KOPT-K1 (cell line): ENCODE measurements at regions not wholly inside any gene's neighbourhood (a gene's known extent, or its start where the extent isn't known, plus 50 kb on each side); places are given as distances from the start of the nearest gene placed in this dataset.
"Not testable (repeated sequence)": the region's sequence is repeated elsewhere in the genome, so short reads cannot be mapped to it uniquely, and the experiment has no call there.

Experiments used
- H3K27ac ChIP-seq: fragments of 200-600 bp; sonication (generic); 2 replicates; pipeline ENCODE4 v1.5.1; 2016; ENCODE audit warnings: antibody characterized with exemption, mild to moderate bottlenecking, low read depth, low read length; ENCODE audit not compliant: poor library complexity, severe bottlenecking
- H3K36me3 ChIP-seq: fragments of 200-600 bp; sonication (generic); 2 replicates; pipeline ENCODE4 v1.5.1; 2017; ENCODE audit warnings: antibody characterized with exemption, mild to moderate bottlenecking, low read length, moderate library complexity; ENCODE audit not compliant: insufficient read depth
- H3K9me3 ChIP-seq: fragments of 200-600 bp; sonication (generic); 2 replicates; pipeline ENCODE4 v1.5.1; 2017; ENCODE audit warnings: antibody characterized with exemption, low read length, mild to moderate bottlenecking; ENCODE audit not compliant: insufficient read depth, poor library complexity, severe bottlenecking

- Histone ChIP-seq H3K36me3 (no peaks in the 10 kb centered on the region), H3K9me3 (no peaks in the 10 kb centered on the region), H3K27ac (no peak overlapping the region)
These were observed 913.8 kb downstream of the TLE1 start for GRCh38 chr9:80775530-80775929.

GRCh38 chr9:80771555-80772347 is 917.6 kb downstream of the TLE1 start:
- Histone ChIP-seq H3K9me3 (no peaks in the 10 kb centered on the region), H3K27ac (no peak overlapping the region), H3K36me3 (no peaks in the 10 kb centered on the region)

- Histone ChIP-seq H3K36me3 (no peaks in the 10 kb centered on the region), H3K27ac (no peak overlapping the region), H3K9me3 (no peaks in the 10 kb centered on the region)
These were observed 925.8 kb downstream of the TLE1 start for GRCh38 chr9:80763536-80763935.

- H3K9me3 ChIP-seq, result no peaks in the 10 kb centered on the region
- no peak overlapping the region for H3K27ac ChIP-seq
- H3K36me3 ChIP-seq, result no peaks in the 10 kb centered on the region
These were observed 933.8 kb downstream of the TLE1 start for GRCh38 chr9:80755586-80755985.

GRCh38 chr9:80747056-80747455 is 942.3 kb downstream of the TLE1 start:
- H3K27ac ChIP-seq, H3K9me3 ChIP-seq, H3K36me3 ChIP-seq: not testable (repeated sequence)

- Histone ChIP-seq H3K27ac (no peak overlapping the region), H3K36me3 (no peaks in the 10 kb centered on the region), H3K9me3 (no peaks in the 10 kb centered on the region)
These were observed 956.8 kb downstream of the TLE1 start for GRCh38 chr9:80732506-80732905.

- Histone ChIP-seq H3K36me3 (no peaks in the 10 kb centered on the region), H3K9me3 (no peaks in the 10 kb centered on the region), H3K27ac (no peak overlapping the region)
These were observed 968.8 kb downstream of the TLE1 start for GRCh38 chr9:80720579-80720978.

GRCh38 chr9:80707120-80707519 is 982.2 kb downstream of the TLE1 start:
- Histone ChIP-seq H3K27ac (no peak overlapping the region), H3K9me3 (peaks cover 7% of the 10 kb centered on the region)

GRCh38 chr9:80701061-80701460 is 988.3 kb downstream of the TLE1 start:
- Histone ChIP-seq H3K27ac (no peak overlapping the region), H3K9me3 (no peaks in the 10 kb centered on the region)

More at GRCh38 chr9:80707120-80707519, 982.2 kb downstream of the TLE1 start:
- no peaks in the 10 kb centered on the region for H3K36me3 ChIP-seq

GRCh38 chr9:80699511-80699998 is 989.8 kb downstream of the TLE1 start:
- Histone ChIP-seq H3K9me3 (no peaks in the 10 kb centered on the region), H3K36me3 (no peaks in the 10 kb centered on the region), H3K27ac (no peak overlapping the region)

More at GRCh38 chr9:80701061-80701460, 988.3 kb downstream of the TLE1 start:
- no peaks in the 10 kb centered on the region for H3K36me3 ChIP-seq

- no peak overlapping the region for H3K27ac ChIP-seq
- no peaks in the 10 kb centered on the region for H3K9me3 ChIP-seq
- H3K36me3 ChIP-seq, result no peaks in the 10 kb centered on the region
These were observed 990.5 kb downstream of the TLE1 start for GRCh38 chr9:80698725-80699410.

- Histone ChIP-seq H3K36me3 (no peaks in the 10 kb centered on the region), H3K27ac (no peak overlapping the region), H3K9me3 (no peaks in the 10 kb centered on the region)
These were observed 996.6 kb downstream of the TLE1 start for GRCh38 chr9:80692751-80693150.

GRCh38 chr9:80691229-80691628 is 998.1 kb downstream of the TLE1 start:
- no peaks in the 10 kb centered on the region for H3K9me3 ChIP-seq
- no peak overlapping the region for H3K27ac ChIP-seq
- H3K36me3 ChIP-seq, result no peaks in the 10 kb centered on the region

GRCh38 chr9:80690349-80690939 is 998.9 kb downstream of the TLE1 start:
- Histone ChIP-seq H3K9me3 (no peaks in the 10 kb centered on the region), H3K36me3 (no peaks in the 10 kb centered on the region), H3K27ac (no peak overlapping the region)

GRCh38 chr9:80679916-80680315 is 1009.4 kb downstream of the TLE1 start:
- H3K9me3 ChIP-seq, result no peaks in the 10 kb centered on the region
- no peak overlapping the region for H3K27ac ChIP-seq
- H3K36me3 ChIP-seq, result no peaks in the 10 kb centered on the region
